ENCODE measurements at regions not wholly inside any gene's neighbourhood (a gene's known extent, or its start where the extent isn't known, plus 50 kb on each side); places are given as distances from the start of the nearest gene placed in this dataset.
"Not testable (repeated sequence)": the region's sequence is repeated elsewhere in the genome, so short reads cannot be mapped to it uniquely, and the experiment has no call there.

- TF ChIP-seq EZH2phosphoT487 (IDR thresholded peaks at IDR 0.05; ENCODE audit: borderline replicate concordance, low read length) (no peak), CTCF (IDR thresholded peaks at IDR 0.05; ENCODE audit: low read depth, low read length, poor library complexity, severe bottlenecking) (no peak)
- no peaks in the 10 kb centered on the region for H3K27me3 ChIP-seq (ENCODE audit: control insufficient read depth, low read length)
- H3K4me3 ChIP-seq (ENCODE audit: low read length): no peak overlapping the region
- no peaks in the 10 kb centered on the region for H4K20me1 ChIP-seq (ENCODE audit: control insufficient read depth, insufficient read depth, low read depth, low read length)
- no peaks in the 10 kb centered on the region for H3K79me2 ChIP-seq (ENCODE audit: control insufficient read depth, low read length)
- H3K9me2 ChIP-seq (replicated peaks; ENCODE audit: control insufficient read depth, low read length): no peaks in the 10 kb centered on the region
- H3K27ac ChIP-seq (ENCODE audit: low read depth, low read length): no peak overlapping the region
- no peaks in the 10 kb centered on the region for H3K9me3 ChIP-seq (ENCODE audit: control insufficient read depth, insufficient read depth, low read length)
- H3K36me3 ChIP-seq (ENCODE audit: control insufficient read depth, low read length): no peaks in the 10 kb centered on the region
- H3F3A ChIP-seq (ENCODE audit: control insufficient read depth, insufficient read depth): no peaks in the 10 kb centered on the region
- H3K4me1 ChIP-seq (ENCODE audit: control insufficient read depth, low read length): no peaks in the 10 kb centered on the region
- H3K4me2 ChIP-seq (ENCODE audit: low read length): no peak overlapping the region
Observed at GRCh38 chr11:97000481-97000880, 610.7 kb downstream of the JRKL start.

- H3K36me3 ChIP-seq (ENCODE audit: control insufficient read depth, low read length): no peaks in the 10 kb centered on the region
- H3K9me2 ChIP-seq (replicated peaks; ENCODE audit: control insufficient read depth, low read length): no peaks in the 10 kb centered on the region
- no peaks in the 10 kb centered on the region for H3K4me1 ChIP-seq (ENCODE audit: control insufficient read depth, low read length)
- H3K27me3 ChIP-seq (ENCODE audit: control insufficient read depth, low read length): no peaks in the 10 kb centered on the region
- H3K27ac ChIP-seq (ENCODE audit: low read depth, low read length): no peak overlapping the region
- no peaks in the 10 kb centered on the region for H3F3A ChIP-seq (ENCODE audit: control insufficient read depth, insufficient read depth)
- H4K20me1 ChIP-seq (ENCODE audit: control insufficient read depth, insufficient read depth, low read depth, low read length): no peaks in the 10 kb centered on the region
- no peaks in the 10 kb centered on the region for H3K9me3 ChIP-seq (ENCODE audit: control insufficient read depth, insufficient read depth, low read length)
- no peak for TF ChIP-seq CTCF (IDR thresholded peaks at IDR 0.05; ENCODE audit: low read depth, low read length, poor library complexity, severe bottlenecking)
- no peak for TF ChIP-seq EZH2phosphoT487 (IDR thresholded peaks at IDR 0.05; ENCODE audit: borderline replicate concordance, low read length)
- no peak overlapping the region for H3K4me3 ChIP-seq (ENCODE audit: low read length)
- no peaks in the 10 kb centered on the region for H3K79me2 ChIP-seq (ENCODE audit: control insufficient read depth, low read length)
- no peak overlapping the region for H3K4me2 ChIP-seq (ENCODE audit: low read length)
Observed at GRCh38 chr11:97007283-97007682, 617.5 kb downstream of the JRKL start.

- no peaks in the 10 kb centered on the region for H3K36me3 ChIP-seq (ENCODE audit: control insufficient read depth, low read length)
- no peaks in the 10 kb centered on the region for H3K27me3 ChIP-seq (ENCODE audit: control insufficient read depth, low read length)
- H3K27ac ChIP-seq (ENCODE audit: low read depth, low read length): no peak overlapping the region
- H3K9me2 ChIP-seq (replicated peaks; ENCODE audit: control insufficient read depth, low read length): no peaks in the 10 kb centered on the region
- no peaks in the 10 kb centered on the region for H3K4me1 ChIP-seq (ENCODE audit: control insufficient read depth, low read length)
- H3K79me2 ChIP-seq (ENCODE audit: control insufficient read depth, low read length): no peaks in the 10 kb centered on the region
- no peaks in the 10 kb centered on the region for H4K20me1 ChIP-seq (ENCODE audit: control insufficient read depth, insufficient read depth, low read depth, low read length)
- no peaks in the 10 kb centered on the region for H3K9me3 ChIP-seq (ENCODE audit: control insufficient read depth, insufficient read depth, low read length)
- no peak overlapping the region for H3K4me2 ChIP-seq (ENCODE audit: low read length)
- no peak overlapping the region for H3K4me3 ChIP-seq (ENCODE audit: low read length)
- H3F3A ChIP-seq (ENCODE audit: control insufficient read depth, insufficient read depth): no peaks in the 10 kb centered on the region
- TF ChIP-seq EZH2phosphoT487 (IDR thresholded peaks at IDR 0.05; ENCODE audit: borderline replicate concordance, low read length): no peak
- TF ChIP-seq CTCF (IDR thresholded peaks at IDR 0.05; ENCODE audit: low read depth, low read length, poor library complexity, severe bottlenecking): no peak
Observed at GRCh38 chr11:97009613-97010012, 619.8 kb downstream of the JRKL start.

- not testable (repeated sequence) for H3K4me2 ChIP-seq (ENCODE audit: low read length); H4K20me1 ChIP-seq (ENCODE audit: control insufficient read depth, insufficient read depth, low read depth, low read length); H3K27me3 ChIP-seq (ENCODE audit: control insufficient read depth, low read length); H3F3A ChIP-seq (ENCODE audit: control insufficient read depth, insufficient read depth); H3K9me2 ChIP-seq (replicated peaks; ENCODE audit: control insufficient read depth, low read length); H3K79me2 ChIP-seq (ENCODE audit: control insufficient read depth, low read length); H3K36me3 ChIP-seq (ENCODE audit: control insufficient read depth, low read length); H3K4me3 ChIP-seq (ENCODE audit: low read length); H3K4me1 ChIP-seq (ENCODE audit: control insufficient read depth, low read length); H3K9me3 ChIP-seq (ENCODE audit: control insufficient read depth, insufficient read depth, low read length); H3K27ac ChIP-seq (ENCODE audit: low read depth, low read length)
Observed at GRCh38 chr11:97010997-97011396, 621.2 kb downstream of the JRKL start.
